ENCODE measurements at regions not wholly inside any gene's neighbourhood (a gene's known extent, or its start where the extent isn't known, plus 50 kb on each side); places are given as distances from the start of the nearest gene placed in this dataset.
"Not testable (repeated sequence)": the region's sequence is repeated elsewhere in the genome, so short reads cannot be mapped to it uniquely, and the experiment has no call there.

- POLR2A ChIA-PET = no interaction called here
- H3K9me3 ChIP-seq (ENCODE audit: control insufficient read depth, insufficient read depth, low read depth, low read length) = no peaks in the 10 kb centered on the region
- 0 out of 2 replicates have a peak, but pooled peaks cover 2% of the 10 kb centered on the region for H3K4me1 ChIP-seq (ENCODE audit: control insufficient read depth, insufficient read depth, low read length)
- CTCF ChIA-PET = no interaction called here
- no peak overlapping the region for H3K27ac ChIP-seq (ENCODE audit: extremely low read depth, low read depth, low read length)
- H3K36me3 ChIP-seq (ENCODE audit: control insufficient read depth in 2 of 2, insufficient read depth in 1 of 2, low read length in 2 of 2) = no peaks in the 10 kb centered on the region
- TF ChIP-seq ZNF133 (tag by site-specific recombination; IDR thresholded peaks at IDR 0.05) = no peak
- no peak for TF ChIP-seq ZFP3 (tag by site-specific recombination; IDR thresholded peaks at IDR 0.05; ENCODE audit: low read depth)
- no peak for TF ChIP-seq ZBTB21 (tag by site-specific recombination; IDR thresholded peaks at IDR 0.05)
- no peak for TF ChIP-seq KLF17 (tag by site-specific recombination; IDR thresholded peaks at IDR 0.05)
- TF ChIP-seq ZNF785 (tag by site-specific recombination; IDR thresholded peaks at IDR 0.05) = no peak
- TF ChIP-seq ZNF529 (tag by site-specific recombination; IDR thresholded peaks at IDR 0.05; ENCODE audit: insufficient replicate concordance) = no peak
- TF ChIP-seq, protein P1, sequence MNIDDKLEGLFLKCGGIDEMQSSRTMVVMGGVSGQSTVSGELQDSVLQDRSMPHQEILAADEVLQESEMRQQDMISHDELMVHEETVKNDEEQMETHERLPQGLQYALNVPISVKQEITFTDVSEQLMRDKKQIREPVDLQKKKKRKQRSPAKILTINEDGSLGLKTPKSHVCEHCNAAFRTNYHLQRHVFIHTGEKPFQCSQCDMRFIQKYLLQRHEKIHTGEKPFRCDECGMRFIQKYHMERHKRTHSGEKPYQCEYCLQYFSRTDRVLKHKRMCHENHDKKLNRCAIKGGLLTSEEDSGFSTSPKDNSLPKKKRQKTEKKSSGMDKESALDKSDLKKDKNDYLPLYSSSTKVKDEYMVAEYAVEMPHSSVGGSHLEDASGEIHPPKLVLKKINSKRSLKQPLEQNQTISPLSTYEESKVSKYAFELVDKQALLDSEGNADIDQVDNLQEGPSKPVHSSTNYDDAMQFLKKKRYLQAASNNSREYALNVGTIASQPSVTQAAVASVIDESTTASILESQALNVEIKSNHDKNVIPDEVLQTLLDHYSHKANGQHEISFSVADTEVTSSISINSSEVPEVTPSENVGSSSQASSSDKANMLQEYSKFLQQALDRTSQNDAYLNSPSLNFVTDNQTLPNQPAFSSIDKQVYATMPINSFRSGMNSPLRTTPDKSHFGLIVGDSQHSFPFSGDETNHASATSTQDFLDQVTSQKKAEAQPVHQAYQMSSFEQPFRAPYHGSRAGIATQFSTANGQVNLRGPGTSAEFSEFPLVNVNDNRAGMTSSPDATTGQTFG (tag by site-specific recombination; IDR thresholded peaks at IDR 0.05; ENCODE audit: borderline replicate concordance) = no peak
- no peak for TF ChIP-seq ZNF670 (tag by site-specific recombination; IDR thresholded peaks at IDR 0.05; ENCODE audit: low read depth)
- no peak for TF ChIP-seq ZNF214 (tag by site-specific recombination; IDR thresholded peaks at IDR 0.05; ENCODE audit: borderline replicate concordance)
- no peak for TF ChIP-seq ZNF341 (tag by site-specific recombination; IDR thresholded peaks at IDR 0.05; ENCODE audit: low read depth)
- no peak for TF ChIP-seq IKZF3 (tag by site-specific recombination; IDR thresholded peaks at IDR 0.05)
- no peak for TF ChIP-seq RBAK (tag by site-specific recombination; IDR thresholded peaks at IDR 0.05)
- TF ChIP-seq ZNF514 (tag by site-specific recombination; IDR thresholded peaks at IDR 0.05) = no peak
- TF ChIP-seq ZNF707 (tag by site-specific recombination; IDR thresholded peaks at IDR 0.05) = no peak
- no peak for TF ChIP-seq ZNF10 (tag by site-specific recombination; IDR thresholded peaks at IDR 0.05)
- no peak for TF ChIP-seq YY2 (tag by site-specific recombination; IDR thresholded peaks at IDR 0.05)
- no peak for TF ChIP-seq HOXA7 (CRISPR knock-in tag; IDR thresholded peaks at IDR 0.05; ENCODE audit: borderline replicate concordance)
- H3K4me3 ChIP-seq (ENCODE audit: low read depth, low read length) = no peak overlapping the region
Observed at GRCh38 chr13:37175996-37176395, 70.5 kb upstream of the CSNK1A1L start.

- 0 out of 2 replicates have a peak, but pooled peaks cover 2% of the 10 kb centered on the region for H3K4me1 ChIP-seq (ENCODE audit: control insufficient read depth, insufficient read depth, low read length)
- TF ChIP-seq PRDM1 (tag by site-specific recombination; IDR thresholded peaks at IDR 0.05) = peak; percentile 7; the same call in 1 of the 2 replicates
- TF ChIP-seq ZNF548 (tag by site-specific recombination; IDR thresholded peaks at IDR 0.05) = no peak
- H3K4me3 ChIP-seq (ENCODE audit: low read depth, low read length) = no peak overlapping the region
- ChIA-PET CTCF (interaction anchor here (0.6 kb wide), 1 partner anchor 389 kb away, joined by 3 read pairs; no protein-coding TSS in a partner anchor), POLR2A (no interaction called here)
- no peaks in the 10 kb centered on the region for H3K36me3 ChIP-seq (ENCODE audit: control insufficient read depth in 2 of 2, insufficient read depth in 1 of 2, low read length in 2 of 2)
- no peak overlapping the region for H3K27ac ChIP-seq (ENCODE audit: extremely low read depth, low read depth, low read length)
- H3K9me3 ChIP-seq (ENCODE audit: control insufficient read depth, insufficient read depth, low read depth, low read length) = no peaks in the 10 kb centered on the region
Observed at GRCh38 chr13:37173214-37173613, 67.8 kb upstream of the CSNK1A1L start.

DNA sequence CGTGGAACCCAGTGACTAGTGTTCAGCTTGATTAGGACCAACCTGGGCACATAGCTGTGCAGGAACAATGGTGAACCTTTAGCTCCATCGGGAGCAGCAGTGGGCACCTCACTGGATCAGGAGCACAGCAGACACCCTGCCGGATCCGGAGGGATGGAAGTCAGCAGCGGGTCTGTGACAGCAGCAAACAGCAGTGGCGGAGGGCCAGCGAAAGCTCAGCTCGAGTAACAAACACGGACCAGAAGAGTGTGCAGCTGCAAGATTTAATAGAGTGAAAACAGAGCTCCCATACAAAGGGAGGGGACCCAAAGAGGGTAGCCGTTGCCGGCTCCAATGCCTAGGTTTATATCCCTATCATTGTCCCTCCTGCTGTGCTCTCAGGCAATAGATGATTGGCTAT, 66.8 kb upstream of the CSNK1A1L start:
- H3K9me3 ChIP-seq (ENCODE audit: control insufficient read depth, insufficient read depth, low read depth, low read length); H3K4me3 ChIP-seq (ENCODE audit: low read depth, low read length); H3K27ac ChIP-seq (ENCODE audit: extremely low read depth, low read depth, low read length); H3K36me3 ChIP-seq (ENCODE audit: control insufficient read depth in 2 of 2, insufficient read depth in 1 of 2, low read length in 2 of 2); H3K4me1 ChIP-seq (ENCODE audit: control insufficient read depth, insufficient read depth, low read length); CTCF ChIA-PET; POLR2A ChIA-PET: not testable (repeated sequence)

Measured in HEK293 (cell line).